Adrenal gland (tissue), 5 donors: ENCODE measurements at regions not wholly inside any gene's neighbourhood (a gene's known extent, or its start where the extent isn't known, plus 50 kb on each side); places are given as distances from the start of the nearest gene placed in this dataset.

Experiments used
- CTCF ChIP-seq, 6 experiments: fragments of 450-650 bp in 4 of 6; fragments of 200-600 bp in 2 of 6; sonication (generic) in 1 of 6; IDR thresholded peaks; 1 replicate in 5 of 6; 2 replicates in 1 of 6; pipeline versions ENCODE4 v1.5.1 to v1.8.0; 2016 to 2021; ENCODE audit warnings: antibody characterized with exemption in 6 of 6, mild to moderate bottlenecking in 2 of 6, moderate library complexity in 1 of 6
- POLR2A ChIP-seq, 2 donors: fragments of 450-650 bp; IDR thresholded peaks; one replicate each; pipeline ENCODE4 v1.6.1; 2017; ENCODE audit warnings: antibody characterized with exemption in 2 of 2, mild to moderate bottlenecking in 2 of 2, moderate library complexity in 1 of 2
- donor health status: DM: no; HTN: no; CAD: no.

- TF ChIP-seq CTCF (IDR thresholded peaks at IDR 0.05) (no peak), POLR2A (IDR thresholded peaks at IDR 0.05) (no peak)
These were observed 243.2 kb upstream of the USP25 start for GRCh38 chr21:15486460-15487195.
